Prostate gland (tissue), 2 donors: ENCODE measurements at regions not wholly inside any gene's neighbourhood (a gene's known extent, or its start where the extent isn't known, plus 50 kb on each side); places are given as distances from the start of the nearest gene placed in this dataset.
"Not testable (repeated sequence)": the region's sequence is repeated elsewhere in the genome, so short reads cannot be mapped to it uniquely, and the experiment has no call there.

Experiments
- DNase-seq: peaks from one replicate; pipeline ENCODE4 v3.0.0-alpha.2; 2019; ENCODE audit warnings: low spot score
- H3K27ac ChIP-seq, 2 donors: fragments of 200-600 bp; sonication (generic); 2 replicates each; pipeline ENCODE4 v1.5.1; 2017 to 2019
- H3K27me3 ChIP-seq: fragments of 200-600 bp; sonication (generic); replicated peaks from 2 replicates; pipeline ENCODE4 v1.5.1; 2019; ENCODE audit not compliant: insufficient read depth
- H3K36me3 ChIP-seq, 2 donors: fragments of 200-600 bp; sonication (generic); 1 replicate in 1 of 2; 2 replicates in 1 of 2; pipeline versions ENCODE4 v1.5.1 to v1.8.1; 2017 to 2019
- H3K4me1 ChIP-seq: fragments of 200-600 bp; sonication (generic); replicated peaks from 2 replicates; pipeline ENCODE4 v1.5.1; 2019
- H3K4me3 ChIP-seq, 2 donors: fragments of 200-600 bp; sonication (generic); 2 replicates each; pipeline ENCODE4 v1.5.1; 2017 to 2019
- H3K9me3 ChIP-seq: fragments of 200-600 bp; sonication (generic); 2 replicates; pipeline ENCODE4 v1.5.1; 2017
- CTCF ChIP-seq, 4 experiments: fragments of 200-600 bp in 2 of 4; fragments of 450-650 bp in 2 of 4; sonication (generic) in 2 of 4; IDR thresholded peaks; 1 replicate in 3 of 4; 2 replicates in 1 of 4; pipeline ENCODE4 v1.5.1; 2016 to 2019; ENCODE audit warnings: antibody characterized with exemption in 4 of 4, mild to moderate bottlenecking in 2 of 4, moderate library complexity in 2 of 4
- POLR2A ChIP-seq: fragments of 450-650 bp; IDR thresholded peaks from one replicate; pipeline ENCODE4 v1.6.1; 2016; ENCODE audit warnings: antibody characterized with exemption, mild to moderate bottlenecking
- POLR2AphosphoS5 ChIP-seq: sonication (generic); formaldehyde crosslinking; IDR thresholded peaks from one replicate; pipeline ENCODE4 v1.6.1; 2017; ENCODE audit warnings: antibody characterized with exemption
- WGBS: methylation state at CpG from one replicate; pipeline ENCODE4 v1.1.5; 2018; 5-methylcytosine and 5-hydroxymethylcytosine counted together
- intact Hi-C: fragments of 100-400 bp; cut with DNase I; formaldehyde crosslinking; loops from one replicate; pipeline ENCODE4 v1.14.2; 2022

- H3K36me3 ChIP-seq, result no peaks in the 10 kb centered on the region
- no peak for DNase-seq
- TF ChIP-seq POLR2A (no peak), POLR2AphosphoS5 (no peak), CTCF (IDR thresholded peaks at IDR 0.05) (no peak)
- 82% methylated on average over 1 of the region's 1 CpG for WGBS
- H3K27ac ChIP-seq, result no peak overlapping the region
- H3K4me1 ChIP-seq, result no peaks in the 10 kb centered on the region
- H3K4me3 ChIP-seq, result no peak overlapping the region
- no peaks in the 10 kb centered on the region for H3K9me3 ChIP-seq
- H3K27me3 ChIP-seq, result peaks cover 2% of the 10 kb centered on the region
- intact Hi-C loops, result no loop called here
Measured at GRCh38 chr5:77859306-77859705, 83.2 kb upstream of the TBCA start.

- H3K27ac ChIP-seq, H3K27me3 ChIP-seq, H3K9me3 ChIP-seq, DNase-seq, H3K4me3 ChIP-seq, H3K4me1 ChIP-seq, intact Hi-C loops, H3K36me3 ChIP-seq: not testable (repeated sequence)
- WGBS, result 94% methylated on average over 9 of the region's 9 CpGs
Measured at GRCh38 chr5:77858678-77859077, 82.5 kb upstream of the TBCA start.

- intact Hi-C loops, result no loop called here
- Histone ChIP-seq H3K9me3 (no peaks in the 10 kb centered on the region), H3K4me1 (peaks cover 4% of the 10 kb centered on the region), H3K27ac (no peak overlapping the region), H3K27me3 (peaks cover 13% of the 10 kb centered on the region), H3K36me3 (no peaks in the 10 kb centered on the region), H3K4me3 (no peak overlapping the region)
- no peak for DNase-seq
- WGBS, result 61% methylated on average over 3 of the region's 3 CpGs
- no peak for TF ChIP-seq POLR2AphosphoS5
- no peak for TF ChIP-seq POLR2A
- TF ChIP-seq CTCF (IDR thresholded peaks at IDR 0.05), result no peak
Measured at GRCh38 chr5:77855369-77855768, 79.2 kb upstream of the TBCA start.

GRCh38 chr5:77853353-77853907 lies 77.3 kb upstream of the TBCA start:
- no peak for TF ChIP-seq POLR2A
- no peak for TF ChIP-seq POLR2AphosphoS5
- no peak for TF ChIP-seq CTCF (IDR thresholded peaks at IDR 0.05)
- 16% methylated on average over 2 of the region's 2 CpGs for WGBS

GRCh38 chr5:77852514-77853352 lies 76.6 kb upstream of the TBCA start:
- no peak for TF ChIP-seq POLR2AphosphoS5
- no peak for TF ChIP-seq POLR2A
- TF ChIP-seq CTCF (IDR thresholded peaks at IDR 0.05), result no peak
- H3K36me3 ChIP-seq, result no peaks in the 10 kb centered on the region
- intact Hi-C loops, result no loop called here
- H3K4me1 ChIP-seq, result peaks cover 4% of the 10 kb centered on the region
- peaks cover 13% of the 10 kb centered on the region for H3K27me3 ChIP-seq
- WGBS, result 7% methylated on average over 28 of the region's 28 CpGs
- H3K9me3 ChIP-seq, result no peaks in the 10 kb centered on the region
- H3K27ac ChIP-seq, result no peak overlapping the region
- no peak for DNase-seq
- H3K4me3 ChIP-seq, result peak overlapping the region; percentile 25 to 34

More at GRCh38 chr5:77853353-77853907, 77.3 kb upstream of the TBCA start:
- Histone ChIP-seq H3K4me1 (peaks cover 4% of the 10 kb centered on the region), H3K36me3 (no peaks in the 10 kb centered on the region), H3K27me3 (peaks cover 13% of the 10 kb centered on the region), H3K27ac (no peak overlapping the region), H3K4me3 (no peak overlapping the region), H3K9me3 (no peaks in the 10 kb centered on the region)
- no peak for DNase-seq
- intact Hi-C loops, result no loop called here
